Activated CD4-positive, alpha-beta T cell treated with anti-CD3 and anti-CD28 coated beads, Interleukin-2, amount 10 ng/mL, durations not matched to agents 7 days and 5 days (primary cell): ENCODE measurements at regions not wholly inside any gene's neighbourhood (a gene's known extent, or its start where the extent isn't known, plus 50 kb on each side); places are given as distances from the start of the nearest gene placed in this dataset.
"Not testable (repeated sequence)": the region's sequence is repeated elsewhere in the genome, so short reads cannot be mapped to it uniquely, and the experiment has no call there.

Experiments used
- CTCF ChIA-PET: fragments of 350-600 bp; sonication (Branson Sonifier 250); formaldehyde crosslinking; loops from one replicate; lab custom pipeline; 2021; ENCODE audit warnings: antibody characterized with exemption; lab: Charles Lee
- POLR2A ChIA-PET: fragments of 350-600 bp; sonication (Branson Sonifier 250); formaldehyde crosslinking; loops from one replicate; lab custom pipeline; 2021; ENCODE audit warnings: antibody characterized with exemption; lab: Charles Lee
- DNase-seq: peaks from one replicate; pipeline ENCODE4 v3.0.0-alpha.2; 2020
- H3K27ac Mint-ChIP-seq: one replicate; pipeline ENCODE4 v1.8.0; 2021; ENCODE audit warnings: mild to moderate bottlenecking, moderate library complexity, mixed read lengths
- H3K27me3 Mint-ChIP-seq: one replicate; pipeline ENCODE4 v1.8.0; 2021; ENCODE audit warnings: mixed read lengths
- H3K36me3 Mint-ChIP-seq: one replicate; pipeline ENCODE4 v1.8.0; 2021; ENCODE audit warnings: low read depth, mixed read lengths
- H3K4me1 Mint-ChIP-seq: one replicate; pipeline ENCODE4 v1.8.0; 2021; ENCODE audit warnings: mixed read lengths
- H3K4me3 Mint-ChIP-seq: one replicate; pipeline ENCODE4 v1.8.0; 2021; ENCODE audit warnings: mild to moderate bottlenecking, moderate library complexity, mixed read lengths
- H3K9me3 Mint-ChIP-seq: one replicate; pipeline ENCODE4 v1.8.0; 2021; ENCODE audit warnings: mixed read lengths

DNA sequence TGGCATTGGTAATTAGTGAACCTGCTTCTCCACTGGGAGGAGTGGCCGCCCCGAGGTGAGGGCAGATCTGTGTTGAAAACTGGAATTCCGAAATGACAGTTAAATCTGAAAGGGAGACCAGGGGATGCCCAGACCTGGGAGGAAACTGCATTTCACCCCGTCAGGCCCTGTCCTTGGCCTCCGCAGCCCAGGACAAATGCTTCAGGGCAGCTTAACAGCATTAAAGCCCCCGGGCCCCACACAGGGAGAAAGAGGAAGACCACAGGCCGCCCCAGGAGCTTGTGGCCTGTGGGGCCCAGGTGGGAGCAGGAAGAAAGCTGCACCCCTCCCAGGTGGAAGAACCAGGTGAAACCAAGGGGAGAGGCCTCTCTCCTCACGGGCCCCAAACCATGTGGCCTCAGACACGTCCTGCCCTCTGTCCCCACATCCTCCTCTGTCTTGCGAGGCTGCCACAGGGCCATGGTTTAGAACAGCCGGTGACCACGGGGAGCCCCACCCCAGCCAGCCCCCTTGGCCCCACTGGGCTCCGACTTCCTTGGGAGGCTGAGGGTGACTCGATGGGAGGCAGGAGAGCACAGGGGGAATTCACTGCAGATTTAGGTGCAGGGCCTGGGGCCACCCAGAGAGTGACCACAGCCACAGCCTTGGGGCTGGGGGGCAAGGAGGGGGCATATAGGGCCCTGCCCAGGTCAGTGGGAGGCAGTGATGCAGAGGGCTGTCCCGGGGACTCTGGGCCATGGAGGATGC lies 265.4 kb downstream of the ADGRD1 start:
- H3K27ac Mint-ChIP-seq, result no peak overlapping the region
- no peaks in the 10 kb centered on the region for H3K9me3 Mint-ChIP-seq
- no peak overlapping the region for H3K4me3 Mint-ChIP-seq
- no peaks in the 10 kb centered on the region for H3K36me3 Mint-ChIP-seq
- peaks cover 9% of the 10 kb centered on the region for H3K4me1 Mint-ChIP-seq
- no peak for DNase-seq
- ChIA-PET POLR2A (no interaction called here), CTCF (no interaction called here)
- H3K27me3 Mint-ChIP-seq, result peaks cover 8% of the 10 kb centered on the region

- CTCF ChIA-PET, result no interaction called here
- Mint-ChIP-seq H3K9me3 (no peaks in the 10 kb centered on the region), H3K36me3 (no peaks in the 10 kb centered on the region), H3K27me3 (peaks cover 8% of the 10 kb centered on the region), H3K4me1 (peaks cover 9% of the 10 kb centered on the region), H3K27ac (no peak overlapping the region), H3K4me3 (no peak overlapping the region)
- POLR2A ChIA-PET, result no interaction called here
- no peak for DNase-seq
Observed at GRCh38 chr12:131219670-131220330, 266.1 kb downstream of the ADGRD1 start.

GRCh38 chr12:131220331-131220685 lies 266.6 kb downstream of the ADGRD1 start:
- Mint-ChIP-seq H3K27ac (no peak overlapping the region), H3K27me3 (peaks cover 8% of the 10 kb centered on the region), H3K4me1 (peaks cover 9% of the 10 kb centered on the region), H3K4me3 (no peak overlapping the region), H3K9me3 (no peaks in the 10 kb centered on the region), H3K36me3 (no peaks in the 10 kb centered on the region)
- no peak for DNase-seq
- POLR2A ChIA-PET, result no interaction called here
- CTCF ChIA-PET, result no interaction called here

- Mint-ChIP-seq H3K36me3 (no peaks in the 10 kb centered on the region), H3K9me3 (no peaks in the 10 kb centered on the region), H3K27ac (no peak overlapping the region), H3K27me3 (peaks cover 8% of the 10 kb centered on the region), H3K4me1 (peaks cover 9% of the 10 kb centered on the region), H3K4me3 (no peak overlapping the region)
- DNase-seq, result no peak
- POLR2A ChIA-PET, result no interaction called here
- CTCF ChIA-PET, result no interaction called here
Observed at GRCh38 chr12:131221061-131221956, 267.6 kb downstream of the ADGRD1 start.

DNA sequence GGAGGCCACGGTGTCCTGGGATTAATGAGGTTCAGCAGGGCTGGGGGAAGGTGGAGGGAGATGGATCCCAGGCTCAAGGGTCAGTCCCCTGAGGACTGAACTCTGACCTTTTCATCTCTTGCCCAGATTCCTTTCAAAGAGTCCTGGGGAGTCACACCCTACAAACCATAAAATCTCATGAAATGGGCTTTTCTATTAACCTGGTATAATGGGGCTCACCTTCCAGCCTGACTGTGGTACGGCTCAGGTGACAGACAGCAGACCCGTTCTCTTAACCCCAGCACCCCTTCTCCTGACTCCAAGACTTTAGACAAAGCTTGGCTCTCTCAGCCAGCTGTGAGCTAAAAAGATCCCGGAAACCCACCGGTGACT lies 268.2 kb downstream of the ADGRD1 start:
- Mint-ChIP-seq H3K27ac (no peak overlapping the region), H3K4me1 (peaks cover 8% of the 10 kb centered on the region), H3K36me3 (no peaks in the 10 kb centered on the region), H3K27me3 (peaks cover 7% of the 10 kb centered on the region), H3K9me3 (no peaks in the 10 kb centered on the region), H3K4me3 (no peak overlapping the region)
- CTCF ChIA-PET, result interaction anchor here (0.7 kb wide), 1 partner anchor 10 kb away, joined by 3 read pairs; no protein-coding TSS in a partner anchor
- DNase-seq, result no peak
- POLR2A ChIA-PET, result no interaction called here

DNA sequence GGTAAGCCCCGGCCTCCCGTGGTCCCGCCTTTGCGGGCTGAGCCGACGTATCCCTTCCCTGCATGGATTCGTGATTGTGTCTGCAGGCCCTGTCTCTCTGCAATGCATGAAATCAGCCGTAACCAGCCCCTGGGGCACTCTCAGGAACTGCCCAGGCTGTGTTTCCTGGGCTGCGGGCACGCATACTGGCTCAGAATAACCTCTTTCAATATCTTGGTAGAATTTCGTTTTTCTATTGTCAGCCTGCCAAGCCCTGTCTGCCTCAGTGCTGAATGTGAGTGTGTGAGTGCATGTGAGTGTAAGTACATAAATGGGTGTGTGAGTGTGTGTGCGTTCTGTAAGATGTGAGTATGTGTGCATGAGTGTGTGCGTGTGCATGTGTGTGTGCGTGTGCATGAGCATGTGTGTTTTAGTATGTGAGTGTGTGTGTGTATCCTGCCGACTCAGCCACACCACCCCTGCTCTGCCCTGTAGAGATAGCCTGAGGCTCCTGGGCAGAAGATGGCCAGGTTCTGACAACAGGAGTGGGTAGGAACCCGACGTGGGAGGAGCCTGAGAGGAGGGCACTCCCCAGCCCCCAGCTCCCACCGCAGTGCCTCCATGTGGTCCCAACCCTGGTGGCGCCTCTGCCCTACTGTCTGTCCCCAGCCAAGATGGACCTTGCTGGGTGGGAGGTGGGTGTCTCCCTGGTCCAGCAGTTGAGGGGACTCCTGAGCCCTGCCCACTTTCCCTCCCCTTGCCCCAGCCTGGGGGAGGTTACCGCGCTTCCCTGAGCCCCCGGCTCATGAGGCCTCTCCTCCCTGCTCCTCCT lies 268.8 kb downstream of the ADGRD1 start:
- CTCF ChIA-PET, result interaction anchor here (0.7 kb wide), 1 partner anchor 10 kb away, joined by 3 read pairs; no protein-coding TSS in a partner anchor
- peaks cover 3% of the 10 kb centered on the region for H3K27me3 Mint-ChIP-seq
- POLR2A ChIA-PET, result no interaction called here

GRCh38 chr12:131223171-131223761 lies 269.6 kb downstream of the ADGRD1 start:
- Mint-ChIP-seq H3K36me3 (no peaks in the 10 kb centered on the region), H3K27me3 (no peaks in the 10 kb centered on the region), H3K27ac (no peak overlapping the region), H3K4me3 (no peak overlapping the region), H3K9me3 (no peaks in the 10 kb centered on the region), H3K4me1 (peaks cover 7% of the 10 kb centered on the region)
- DNase-seq, result no peak
- CTCF ChIA-PET, result no interaction called here
- POLR2A ChIA-PET, result no interaction called here

More for the DNA sequence above, 268.8 kb downstream of the ADGRD1 start:
- Mint-ChIP-seq H3K9me3 (no peaks in the 10 kb centered on the region), H3K4me3 (peak overlapping the region; percentile 11), H3K27ac (no peak overlapping the region), H3K36me3 (no peaks in the 10 kb centered on the region), H3K4me1 (peaks cover 7% of the 10 kb centered on the region)
- peak; percentile 16 for DNase-seq

- DNase-seq, result no peak
- Mint-ChIP-seq H3K27ac (no peak overlapping the region), H3K4me1 (peaks cover 7% of the 10 kb centered on the region), H3K4me3 (no peak overlapping the region), H3K36me3 (no peaks in the 10 kb centered on the region), H3K27me3 (no peaks in the 10 kb centered on the region), H3K9me3 (no peaks in the 10 kb centered on the region)
- POLR2A ChIA-PET, result no interaction called here
- CTCF ChIA-PET, result no interaction called here
Observed at GRCh38 chr12:131223791-131224225, 270.1 kb downstream of the ADGRD1 start.

GRCh38 chr12:131224226-131225065 lies 270.7 kb downstream of the ADGRD1 start:
- POLR2A ChIA-PET, DNase-seq, H3K4me1 Mint-ChIP-seq, CTCF ChIA-PET, H3K36me3 Mint-ChIP-seq, H3K27me3 Mint-ChIP-seq, H3K27ac Mint-ChIP-seq, H3K9me3 Mint-ChIP-seq, H3K4me3 Mint-ChIP-seq: not testable (repeated sequence)

DNA sequence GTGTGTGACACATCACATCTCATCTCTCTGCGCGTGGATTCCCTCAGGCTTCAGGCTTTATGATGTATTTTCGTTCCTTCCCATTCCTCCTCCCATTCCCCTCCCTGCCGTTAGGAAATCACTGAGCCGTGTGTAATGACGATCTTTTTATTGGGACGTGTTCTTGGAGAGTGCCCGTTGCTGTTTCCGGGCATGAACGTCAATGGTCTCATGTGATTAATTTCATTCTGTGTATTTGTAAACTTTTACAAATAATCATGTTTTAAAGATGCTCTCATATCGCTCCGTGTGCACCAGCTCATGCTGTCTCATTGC lies 271.3 kb downstream of the ADGRD1 start:
- H3K9me3 Mint-ChIP-seq, H3K4me1 Mint-ChIP-seq, POLR2A ChIA-PET, DNase-seq, H3K27me3 Mint-ChIP-seq, H3K4me3 Mint-ChIP-seq, H3K27ac Mint-ChIP-seq, H3K36me3 Mint-ChIP-seq, CTCF ChIA-PET: not testable (repeated sequence)

DNA sequence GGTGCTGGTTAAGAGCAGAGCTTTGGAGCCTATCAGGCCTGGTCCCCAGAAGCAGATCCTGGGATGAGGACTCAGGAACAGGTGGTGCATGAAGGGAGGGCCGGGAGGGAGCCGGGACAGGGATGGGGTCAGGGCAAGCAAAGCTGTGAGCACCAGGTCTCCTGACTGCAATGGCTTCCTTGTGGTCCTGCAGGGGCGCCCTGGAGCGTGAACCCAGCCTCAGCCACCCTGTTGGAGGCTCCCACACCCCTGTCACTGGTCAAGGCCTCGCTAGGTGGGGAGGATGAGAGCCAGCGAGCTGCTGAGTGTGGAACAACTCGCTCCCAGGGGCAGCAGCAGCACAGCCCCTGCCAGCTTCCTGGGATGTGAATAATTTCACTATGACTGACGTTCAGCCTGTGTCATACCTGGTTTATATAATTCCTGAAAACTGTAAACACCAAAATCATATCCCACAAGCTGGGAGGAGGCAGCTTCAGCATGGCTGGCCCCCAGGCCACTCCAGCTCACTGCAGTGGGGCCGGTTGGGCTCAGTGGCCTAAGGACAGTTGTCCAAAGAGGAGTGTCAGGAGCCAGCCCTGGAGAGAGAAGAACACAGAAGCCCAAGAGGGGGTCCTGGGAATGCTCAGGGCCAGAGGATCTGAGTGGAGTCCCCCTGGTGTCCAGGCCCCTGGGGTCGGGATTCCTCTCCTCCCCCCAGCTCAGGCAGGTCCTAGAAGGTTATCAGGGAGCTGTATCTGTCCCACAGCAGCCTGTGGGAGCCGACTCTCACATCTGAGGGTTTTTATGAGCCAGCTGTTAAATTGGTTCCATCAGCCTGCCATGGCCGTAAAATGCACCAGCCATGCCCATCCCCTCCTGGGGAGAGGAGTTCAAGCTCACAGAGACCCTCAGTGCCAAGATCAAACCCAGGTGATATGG lies 272.9 kb downstream of the ADGRD1 start:
- peaks cover 2% of the 10 kb centered on the region for H3K27me3 Mint-ChIP-seq
- ChIA-PET CTCF (interaction anchor here (0.9 kb wide), 2 partner anchors 8 to 13 kb away, joined by 3 read pairs; no protein-coding TSS in a partner anchor), POLR2A (no interaction called here)
- no peaks in the 10 kb centered on the region for H3K36me3 Mint-ChIP-seq
- H3K4me3 Mint-ChIP-seq, result no peak overlapping the region
- H3K4me1 Mint-ChIP-seq, result peaks cover 7% of the 10 kb centered on the region
- no peak for DNase-seq
- no peaks in the 10 kb centered on the region for H3K9me3 Mint-ChIP-seq
- no peak overlapping the region for H3K27ac Mint-ChIP-seq
